COLO668 (cell line): ENCODE measurements at regions not wholly inside any gene's neighbourhood (a gene's known extent, or its start where the extent isn't known, plus 50 kb on each side); places are given as distances from the start of the nearest gene placed in this dataset.

Source experiments
- DNase-seq: peaks from one replicate; lab custom pipeline; 2025; ENCODE audit not compliant: unreplicated experiment; lab: John Stamatoyannopoulos, UW

DNA sequence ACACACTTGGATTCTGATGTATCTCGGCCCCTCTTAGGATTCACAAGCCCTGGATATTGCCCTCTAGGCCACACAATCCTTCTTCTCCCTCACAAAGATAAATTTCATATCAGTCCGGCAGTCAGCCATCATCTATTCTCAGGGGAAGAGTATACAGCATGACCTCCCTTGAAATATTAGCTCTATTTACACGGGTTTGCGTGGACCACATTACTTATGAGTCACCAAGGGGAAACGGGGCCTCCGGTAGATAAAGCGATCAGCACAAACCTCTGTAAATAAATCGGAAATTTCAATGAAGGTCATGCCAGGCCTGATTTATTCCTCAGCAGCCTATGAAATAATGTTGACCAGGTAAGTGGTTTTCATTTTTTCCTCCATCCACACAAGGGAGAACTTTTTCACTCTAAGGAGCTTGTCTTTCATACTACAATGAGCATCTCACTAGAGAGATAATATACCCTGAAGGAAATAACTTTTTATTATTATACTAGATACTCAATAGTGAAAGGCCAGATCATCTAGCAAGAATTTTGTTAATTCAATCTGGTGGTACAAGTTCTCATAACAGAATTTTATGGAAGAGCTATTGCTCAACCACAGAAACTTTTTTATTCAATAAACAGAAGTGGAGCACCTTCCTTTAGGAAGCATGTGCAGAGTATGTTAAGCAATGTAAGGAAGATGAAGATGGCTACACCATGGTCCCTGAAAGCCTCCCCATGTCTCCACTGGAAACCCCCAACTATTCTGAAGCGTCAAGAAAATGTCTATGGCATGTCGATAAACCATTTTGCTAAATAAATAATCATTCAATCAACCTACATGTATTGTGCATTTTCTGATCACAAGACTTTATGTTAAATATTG lies 125.2 kb upstream of the PIK3C3 start:
- DNase-seq = peak; percentile 77

DNA sequence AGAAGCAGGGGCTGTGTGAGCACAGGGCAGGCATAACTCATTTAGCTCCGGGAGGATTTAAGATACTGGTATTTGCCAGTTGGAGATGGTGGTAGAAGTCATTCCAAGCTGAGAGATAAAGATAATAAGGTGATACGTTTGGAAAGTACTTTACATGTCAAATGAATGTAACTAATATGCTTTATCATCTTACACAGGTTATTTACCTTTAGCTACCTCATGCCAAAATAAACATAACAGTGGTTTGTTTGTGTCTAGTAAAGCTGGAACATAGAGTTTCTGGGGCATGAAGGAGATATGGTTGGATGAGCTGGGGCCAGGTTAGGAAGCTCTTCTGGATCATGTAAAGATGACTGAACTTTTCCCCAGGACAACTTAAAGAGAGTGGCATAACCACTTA lies 126.9 kb upstream of the PIK3C3 start:
- peak; percentile 56 for DNase-seq

DNA sequence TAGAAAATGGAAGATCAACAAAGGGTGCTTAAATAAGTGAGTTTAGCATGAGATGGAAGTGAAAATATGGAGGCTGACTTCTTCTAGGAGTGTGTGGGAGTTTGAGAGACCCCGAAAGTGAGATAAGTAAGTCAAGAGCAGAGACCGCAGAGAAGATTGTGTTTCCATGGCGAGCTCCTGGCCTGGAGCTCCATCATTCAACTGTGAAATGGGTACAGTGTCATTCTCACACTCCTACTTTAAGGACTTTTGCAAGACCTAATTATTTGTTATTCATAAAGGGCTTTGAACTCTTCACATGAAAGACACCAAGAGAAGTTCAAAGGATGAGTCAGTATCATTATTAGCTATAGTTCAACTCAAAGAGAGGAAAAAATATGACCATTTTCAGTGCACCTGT lies 134.2 kb upstream of the PIK3C3 start:
- DNase-seq = no peak

DNA sequence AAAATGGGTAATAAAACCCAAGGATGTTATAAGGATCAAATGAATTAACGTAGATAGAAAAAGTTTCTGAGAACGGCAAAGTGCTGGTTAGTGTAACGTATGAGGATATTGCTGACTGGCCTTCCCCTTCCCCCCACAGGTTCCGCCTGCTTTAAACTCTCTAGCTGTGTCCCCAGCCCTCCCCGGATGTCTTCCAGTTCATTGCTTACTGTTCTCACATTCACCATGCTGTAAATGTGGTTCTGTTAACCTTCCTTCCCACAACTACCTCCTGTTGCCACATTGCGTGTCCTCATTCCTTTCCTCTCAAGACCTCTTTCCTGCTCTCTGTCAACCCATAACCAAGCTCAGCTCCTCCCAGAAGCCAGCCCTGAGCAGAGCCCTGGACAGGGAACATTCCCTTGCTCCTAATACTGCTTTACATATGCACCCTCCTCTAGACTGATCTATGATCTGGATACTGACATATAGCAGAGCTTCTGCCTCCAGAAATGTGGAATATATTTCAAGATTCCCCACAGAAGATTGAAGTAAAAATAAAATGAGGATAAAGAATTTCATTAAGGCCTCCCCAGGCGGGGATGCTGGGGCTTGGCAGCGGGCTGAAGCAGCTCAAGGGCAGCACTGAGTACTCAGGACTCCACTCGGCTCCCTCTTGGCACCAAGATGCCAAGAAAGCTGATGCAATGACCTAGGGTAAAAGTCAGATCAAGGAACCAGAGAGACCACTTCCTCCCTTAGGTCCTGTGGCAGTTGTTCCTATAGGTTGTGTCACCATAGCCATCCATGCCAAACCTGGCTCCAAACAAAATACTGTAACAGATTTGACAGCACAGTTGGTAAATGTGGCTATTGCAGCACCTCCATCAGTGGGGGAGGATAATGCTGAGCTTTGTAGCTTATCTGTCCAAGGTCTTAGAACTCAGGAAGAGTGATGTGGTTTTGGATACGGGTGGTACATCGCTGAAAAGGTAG lies 136.4 kb upstream of the PIK3C3 start:
- no peak for DNase-seq

DNA sequence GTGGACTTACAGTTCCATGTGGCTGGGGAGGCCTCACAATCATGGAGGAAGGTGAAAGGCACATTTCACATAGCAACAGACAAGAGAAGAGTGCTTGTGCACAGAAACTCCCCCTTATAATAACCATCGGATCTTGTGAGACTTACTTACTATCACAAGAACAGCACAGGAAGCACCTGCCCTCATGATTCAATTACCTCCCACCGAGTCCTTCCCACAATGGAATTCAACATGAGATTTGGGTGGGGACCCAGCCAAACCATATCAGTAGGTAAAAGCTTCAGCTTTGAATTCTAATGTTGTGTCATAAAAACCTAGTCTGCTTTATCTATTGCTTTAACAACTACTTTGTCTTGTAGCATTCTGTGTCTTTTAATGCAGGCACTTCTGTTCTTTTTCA lies 140.4 kb upstream of the PIK3C3 start:
- DNase-seq = no peak

DNA sequence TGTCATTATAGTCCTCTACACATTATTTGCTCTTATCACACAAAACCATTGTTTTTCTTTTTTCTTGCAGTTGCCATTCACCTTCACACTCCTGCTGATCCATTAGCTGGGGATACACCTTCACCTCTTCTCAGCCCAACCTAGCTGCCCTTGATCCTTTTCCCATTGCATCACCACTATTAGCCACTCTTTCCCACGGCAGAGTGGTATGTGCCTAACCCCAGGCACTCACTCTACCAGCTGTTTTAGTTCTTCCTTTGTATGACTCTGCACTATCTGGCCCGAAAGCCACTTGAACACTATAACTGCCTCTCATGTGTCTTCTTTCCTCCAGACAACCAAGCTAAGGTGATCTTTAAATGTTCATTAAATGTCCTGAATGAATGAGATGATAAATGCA lies 145.4 kb upstream of the PIK3C3 start:
- DNase-seq = no peak

DNA sequence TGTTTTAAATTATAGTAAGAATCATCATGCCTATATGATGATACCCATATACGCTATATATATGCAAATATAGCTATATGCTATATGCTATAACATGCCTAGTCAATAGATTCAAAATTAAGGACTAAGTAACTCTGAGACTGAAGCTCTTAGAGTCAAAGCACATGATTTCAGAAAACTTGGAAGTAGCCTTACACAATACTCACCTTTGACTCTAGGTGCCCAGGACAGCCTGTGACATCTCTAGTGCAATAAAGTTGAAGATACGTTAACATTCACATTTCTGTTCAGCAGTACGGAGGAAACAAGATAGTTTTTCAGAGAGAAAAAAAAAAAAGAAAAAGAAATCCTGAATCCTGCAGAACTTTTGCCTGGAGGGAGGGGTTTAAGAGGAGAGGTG lies 149.7 kb upstream of the PIK3C3 start:
- no peak for DNase-seq

DNA sequence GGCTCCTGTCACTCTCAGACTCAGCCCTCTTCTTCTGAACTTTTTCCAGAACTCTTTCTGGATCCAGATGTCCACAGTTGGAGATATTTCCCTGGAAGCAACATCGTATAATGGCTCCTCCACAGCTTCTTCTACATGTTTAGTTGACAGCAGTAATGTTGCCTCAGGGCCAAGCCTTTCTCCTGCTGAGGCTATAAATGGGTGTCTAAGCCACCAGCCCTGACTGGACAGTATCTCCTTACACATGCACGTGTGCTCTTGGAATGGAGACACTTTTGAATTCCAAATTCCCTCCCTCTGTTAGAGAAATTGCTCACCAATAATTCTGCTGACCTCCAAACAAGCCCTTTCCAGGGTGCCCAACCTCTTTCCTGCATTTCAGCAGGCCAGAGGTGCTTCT lies 156.2 kb upstream of the PIK3C3 start:
- no peak for DNase-seq

DNA sequence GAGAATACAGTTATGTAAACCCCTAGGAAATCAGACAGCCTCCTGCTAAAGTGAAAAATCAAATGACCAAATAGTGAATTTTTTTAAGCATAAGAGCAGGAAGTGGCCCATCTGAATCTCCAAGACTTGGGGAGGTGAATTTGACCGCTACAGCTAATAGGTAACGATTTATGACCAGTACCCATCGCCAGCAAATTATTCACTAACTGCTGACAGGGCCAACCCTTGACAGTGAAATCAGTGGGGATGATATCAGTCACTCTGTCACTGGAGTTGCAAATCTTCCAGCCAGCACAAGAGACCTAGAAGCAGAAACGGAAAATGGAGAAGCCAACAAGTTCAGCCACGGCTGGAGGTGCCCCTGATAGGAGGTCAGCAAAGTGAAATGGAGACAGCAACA lies 164.3 kb upstream of the PIK3C3 start:
- no peak for DNase-seq

DNA sequence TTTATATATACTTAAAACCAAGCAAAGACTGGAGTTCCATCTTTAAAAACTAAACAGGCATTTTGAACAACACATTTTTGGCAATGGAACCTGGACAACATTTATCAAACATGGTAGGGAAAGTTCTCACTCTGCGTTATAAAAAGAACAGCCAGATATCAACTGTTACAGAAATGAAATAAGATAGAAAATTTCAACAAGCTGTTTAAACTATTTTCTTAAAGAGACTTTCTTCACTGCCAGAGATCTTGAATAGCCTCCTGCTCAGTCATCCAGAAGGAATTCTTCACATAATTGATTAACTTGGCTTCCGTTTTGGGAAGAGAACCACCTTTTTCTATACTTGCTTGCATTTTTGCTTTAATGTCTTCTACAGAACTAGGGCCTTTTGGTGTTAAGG lies 166.0 kb upstream of the PIK3C3 start:
- DNase-seq = no peak

DNA sequence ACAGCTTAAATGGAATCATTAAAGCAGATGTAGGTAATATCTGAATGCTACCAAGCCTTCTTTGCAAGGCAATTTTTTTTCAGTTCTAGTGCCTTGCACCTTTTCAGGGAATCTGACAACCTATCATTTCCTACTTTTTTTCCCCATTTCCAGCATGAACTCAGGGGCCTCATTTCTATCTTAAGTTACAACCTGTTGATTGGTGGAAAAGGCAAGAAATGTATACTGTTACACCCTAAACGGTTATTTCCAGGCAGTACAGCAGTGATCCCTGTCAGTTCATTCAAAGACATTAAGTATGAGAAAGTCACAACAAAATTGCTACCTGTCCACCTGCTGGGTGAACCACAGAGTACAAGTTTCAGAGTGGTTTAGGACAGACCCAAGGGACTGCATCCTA lies 171.2 kb upstream of the PIK3C3 start:
- DNase-seq = no peak

DNA sequence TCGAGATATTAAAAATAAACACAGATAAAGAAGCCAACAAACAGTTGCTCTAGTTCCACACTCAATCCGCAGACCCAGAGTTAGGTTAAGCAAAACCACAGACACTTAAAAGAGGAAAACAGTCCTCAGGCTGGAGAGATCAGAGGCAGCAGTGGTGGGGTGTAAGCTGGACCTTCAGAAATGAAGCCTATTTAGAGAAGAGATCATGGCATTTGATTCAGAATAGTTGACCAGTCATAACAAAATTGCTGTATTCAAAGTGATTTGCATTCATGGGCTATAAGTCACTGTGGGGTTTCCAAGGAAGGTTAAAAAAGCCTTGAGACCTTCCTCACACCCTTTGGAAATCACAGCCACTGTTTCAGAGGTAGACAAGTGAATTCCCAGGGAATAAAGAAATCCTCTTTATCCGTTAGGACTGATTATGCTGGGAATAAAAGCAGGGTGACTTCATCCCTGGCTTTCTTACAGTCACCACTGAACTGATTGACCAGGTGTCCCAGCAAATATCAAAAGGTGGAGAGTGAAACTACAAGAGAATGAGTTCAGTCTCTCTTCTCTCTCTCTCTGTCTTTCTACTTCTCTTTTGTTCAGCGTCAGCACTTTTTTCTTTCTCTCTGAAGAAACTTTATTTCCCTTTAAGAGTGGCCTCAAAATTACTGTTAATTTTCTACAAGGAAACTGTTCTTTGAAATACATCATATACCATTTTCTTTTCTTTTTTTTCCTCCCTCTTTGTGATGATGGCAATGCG lies 171.8 kb upstream of the PIK3C3 start:
- no peak for DNase-seq

DNA sequence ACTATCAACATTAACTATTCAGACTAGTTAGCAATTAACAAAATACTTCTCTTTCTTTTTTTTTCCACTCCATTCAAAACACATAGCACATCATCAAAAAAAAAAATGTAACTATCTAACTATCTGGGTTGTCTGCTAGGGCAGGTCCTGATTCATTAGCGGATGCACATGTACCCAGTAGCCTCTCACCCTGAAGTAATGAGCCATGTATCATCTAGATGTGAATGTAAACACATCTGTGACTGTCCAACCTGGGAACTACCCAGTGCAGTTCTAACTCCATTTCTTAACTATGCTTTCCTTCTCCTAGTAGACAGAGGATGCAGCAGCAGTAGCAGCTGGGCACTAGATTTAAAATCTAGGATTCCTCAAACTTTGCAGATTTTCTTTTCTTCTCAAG lies 183.1 kb upstream of the PIK3C3 start:
- no peak for DNase-seq

DNA sequence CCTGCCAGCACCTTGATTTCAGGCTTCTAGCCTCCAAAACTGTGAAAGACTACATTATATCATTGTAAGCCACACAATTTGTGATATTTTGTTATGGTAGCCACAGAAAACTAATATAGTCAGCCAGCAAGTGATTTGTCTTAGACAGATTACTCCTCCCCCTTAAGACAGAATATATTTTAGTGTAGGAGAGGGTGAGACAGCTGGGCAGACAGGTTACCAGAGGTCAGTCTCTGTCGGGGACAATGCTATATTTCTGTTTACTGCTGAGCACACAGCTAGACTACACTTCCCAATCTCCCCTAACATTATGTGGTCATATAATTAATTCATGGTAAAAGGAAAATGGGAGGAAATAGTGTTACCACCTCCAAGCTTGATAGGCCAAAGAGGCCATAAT lies 185.8 kb upstream of the PIK3C3 start:
- no peak for DNase-seq

DNA sequence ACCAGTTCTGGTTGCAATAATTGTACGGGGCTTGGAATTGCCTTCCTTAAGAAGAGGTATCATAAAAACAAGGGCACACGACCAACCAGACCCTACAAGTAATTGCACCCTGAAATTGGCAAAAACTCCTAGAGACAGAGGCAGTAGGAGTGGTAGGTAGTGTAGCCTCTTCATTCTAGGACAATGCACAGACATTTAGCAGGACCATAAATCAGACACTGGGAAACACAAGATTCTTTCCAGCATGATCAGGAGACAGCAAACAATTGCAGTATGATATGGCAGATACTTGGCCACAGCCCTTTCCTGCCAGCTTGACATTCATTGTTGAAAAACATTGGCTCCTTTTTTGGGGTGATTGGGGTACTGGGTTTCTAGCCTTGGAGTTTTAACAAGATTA lies 186.6 kb upstream of the PIK3C3 start:
- no peak for DNase-seq

DNA sequence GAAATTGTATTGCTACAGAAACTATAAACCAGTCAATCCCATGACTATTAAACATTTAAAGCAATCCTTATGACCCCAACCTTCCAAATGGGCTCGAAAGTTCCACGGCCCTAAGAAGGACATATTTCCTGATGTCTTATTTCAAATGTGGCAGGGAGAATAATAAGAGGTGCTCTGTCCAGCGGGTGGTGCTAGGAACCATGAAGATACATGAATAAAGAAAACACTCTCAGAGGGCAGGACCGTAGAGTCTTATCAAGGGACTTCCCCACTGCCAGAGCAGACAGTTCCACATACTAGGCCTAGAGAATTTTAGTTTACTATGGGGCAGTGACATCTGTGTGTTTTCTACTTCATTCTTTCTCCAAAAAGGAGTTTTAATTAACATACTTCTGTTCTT lies 187.1 kb upstream of the PIK3C3 start:
- DNase-seq = peak; percentile 47

DNA sequence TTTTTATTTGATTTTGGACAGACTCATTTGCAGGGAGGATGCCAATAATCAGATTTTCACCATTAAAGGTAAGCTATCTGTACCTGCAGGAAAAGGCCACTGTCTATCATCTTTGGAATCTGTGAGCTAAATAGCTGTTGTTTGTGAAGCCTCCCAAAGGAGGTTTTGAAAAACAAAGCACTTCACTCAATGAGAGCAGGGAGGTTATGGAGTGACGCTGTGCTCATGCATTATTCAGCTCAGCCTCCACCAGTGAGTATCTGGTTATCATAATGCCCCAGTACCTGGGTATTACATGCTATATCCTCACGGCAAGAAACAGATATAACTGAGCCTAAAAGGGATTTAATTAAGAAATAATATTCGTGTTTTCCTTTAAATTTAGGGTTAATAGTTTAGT lies 189.6 kb upstream of the PIK3C3 start:
- DNase-seq = no peak

DNA sequence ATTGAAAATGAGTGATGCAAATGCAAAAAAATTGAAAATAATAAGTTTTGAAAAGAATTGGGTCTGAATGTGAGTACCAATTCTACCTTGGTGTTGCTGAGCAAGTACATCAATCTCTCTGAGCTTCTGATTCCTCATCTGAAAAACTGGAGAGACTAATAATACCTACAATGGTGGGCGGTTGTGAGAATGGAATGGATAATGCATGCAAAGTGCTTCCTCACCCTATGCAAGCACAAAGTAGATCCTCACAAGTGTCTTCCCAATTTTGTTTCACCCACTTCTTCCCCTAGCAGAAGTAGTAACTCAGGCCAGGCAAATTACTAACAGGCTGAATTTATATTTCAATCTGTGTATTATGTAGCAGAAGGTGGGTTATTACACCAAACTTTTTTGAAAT lies 191.7 kb upstream of the PIK3C3 start:
- no peak for DNase-seq

DNA sequence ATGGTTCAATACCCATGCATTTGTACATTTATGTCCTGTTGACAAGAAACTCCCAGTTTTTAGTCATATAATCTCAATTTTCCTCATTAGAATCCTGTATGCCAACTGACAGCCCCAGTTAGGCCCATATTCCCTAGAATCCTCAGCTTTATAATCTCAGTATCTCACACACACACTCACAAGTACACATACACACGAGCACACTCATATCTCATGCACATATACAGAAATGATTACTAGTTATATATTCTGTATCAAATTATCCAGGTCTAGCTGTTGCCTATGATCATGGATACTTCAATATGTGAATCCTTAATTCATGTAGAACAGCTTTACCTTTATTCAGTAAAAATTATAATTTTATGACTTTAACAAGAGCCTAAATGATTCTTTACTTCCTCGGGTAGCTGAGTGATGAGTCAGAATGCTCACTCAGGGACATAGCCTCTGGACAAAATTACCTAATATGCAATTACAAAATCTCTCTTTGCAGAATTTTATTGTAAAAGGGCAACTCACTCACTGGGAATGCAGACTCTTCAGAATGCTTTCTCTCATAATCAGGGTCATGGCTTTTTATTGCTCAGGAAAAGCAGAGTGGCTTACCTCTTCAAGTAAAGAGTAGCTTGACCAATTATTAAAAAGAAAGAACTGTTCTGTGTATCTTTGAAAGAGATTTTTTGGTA lies 193.6 kb upstream of the PIK3C3 start:
- DNase-seq = no peak

DNA sequence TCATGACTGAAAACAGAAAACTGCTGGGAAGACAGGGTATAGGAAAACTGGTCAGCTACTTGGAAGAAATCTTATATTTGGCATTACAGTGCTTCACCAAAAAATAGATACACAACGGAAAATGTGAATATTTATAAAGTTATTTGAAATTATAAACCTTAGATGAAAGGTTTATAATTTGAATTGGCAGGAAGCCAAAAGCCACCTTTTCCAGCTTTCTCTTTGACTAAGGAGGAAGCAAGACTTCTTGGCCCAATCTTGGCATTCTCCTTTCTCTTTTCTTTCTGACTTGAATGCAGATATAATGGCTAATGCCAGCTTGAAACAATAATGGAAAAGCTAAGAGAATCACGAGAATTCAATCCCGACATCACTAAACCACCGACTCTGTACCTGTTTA lies 196.5 kb upstream of the PIK3C3 start:
- DNase-seq = no peak

DNA sequence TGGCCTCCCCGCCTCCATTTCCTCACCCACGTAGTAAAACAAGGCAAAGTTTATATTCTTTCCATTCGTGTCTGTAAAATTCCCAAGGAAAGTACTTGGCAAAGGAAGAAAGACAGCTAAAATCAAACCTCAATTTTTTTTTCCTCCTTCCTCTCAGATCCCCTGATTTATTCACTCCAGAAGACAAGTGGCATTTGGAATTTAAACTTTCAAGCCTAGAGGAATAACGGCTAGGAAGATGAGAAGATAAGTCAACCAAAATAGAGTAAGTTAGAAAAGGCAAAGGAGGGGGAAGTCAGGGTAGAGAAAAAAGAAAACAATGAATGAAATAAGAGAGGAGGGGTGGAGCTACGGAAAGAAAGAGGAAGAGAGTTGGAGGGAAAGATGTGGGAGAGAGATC lies 198.9 kb upstream of the PIK3C3 start:
- DNase-seq = no peak
